ENCODE measurements at regions not wholly inside any gene's neighbourhood (a gene's known extent, or its start where the extent isn't known, plus 50 kb on each side); places are given as distances from the start of the nearest gene placed in this dataset.

DNA sequence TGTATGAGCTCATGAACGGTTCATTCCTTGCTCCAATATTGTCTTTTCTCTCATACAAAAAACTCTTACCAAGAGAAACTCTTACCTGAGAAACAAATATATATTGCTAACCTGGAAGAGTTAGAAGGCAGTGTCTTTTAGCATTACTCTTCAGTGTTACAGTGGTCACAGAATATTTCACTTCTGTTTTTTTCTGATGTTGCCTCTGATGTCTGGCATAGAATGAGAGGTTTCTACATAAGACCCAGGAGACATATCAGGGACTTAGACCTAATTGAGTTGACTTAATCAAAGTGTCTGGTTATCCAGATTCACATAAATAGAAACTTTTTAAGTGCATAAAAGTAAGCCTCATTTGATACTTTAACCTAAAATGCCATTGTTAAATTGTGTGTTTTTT lies 923.8 kb downstream of the TTLL7 start:
- no peak for DNase-seq (ENCODE audit: low read depth)
- TF ChIP-seq, protein P1, sequence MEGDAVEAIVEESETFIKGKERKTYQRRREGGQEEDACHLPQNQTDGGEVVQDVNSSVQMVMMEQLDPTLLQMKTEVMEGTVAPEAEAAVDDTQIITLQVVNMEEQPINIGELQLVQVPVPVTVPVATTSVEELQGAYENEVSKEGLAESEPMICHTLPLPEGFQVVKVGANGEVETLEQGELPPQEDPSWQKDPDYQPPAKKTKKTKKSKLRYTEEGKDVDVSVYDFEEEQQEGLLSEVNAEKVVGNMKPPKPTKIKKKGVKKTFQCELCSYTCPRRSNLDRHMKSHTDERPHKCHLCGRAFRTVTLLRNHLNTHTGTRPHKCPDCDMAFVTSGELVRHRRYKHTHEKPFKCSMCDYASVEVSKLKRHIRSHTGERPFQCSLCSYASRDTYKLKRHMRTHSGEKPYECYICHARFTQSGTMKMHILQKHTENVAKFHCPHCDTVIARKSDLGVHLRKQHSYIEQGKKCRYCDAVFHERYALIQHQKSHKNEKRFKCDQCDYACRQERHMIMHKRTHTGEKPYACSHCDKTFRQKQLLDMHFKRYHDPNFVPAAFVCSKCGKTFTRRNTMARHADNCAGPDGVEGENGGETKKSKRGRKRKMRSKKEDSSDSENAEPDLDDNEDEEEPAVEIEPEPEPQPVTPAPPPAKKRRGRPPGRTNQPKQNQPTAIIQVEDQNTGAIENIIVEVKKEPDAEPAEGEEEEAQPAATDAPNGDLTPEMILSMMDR (conservative IDR thresholded peaks at IDR 0.05; ENCODE audit: low read length), result no peak
- H3K4me3 ChIP-seq (ENCODE audit: low read length), result no peak overlapping the region

DNA sequence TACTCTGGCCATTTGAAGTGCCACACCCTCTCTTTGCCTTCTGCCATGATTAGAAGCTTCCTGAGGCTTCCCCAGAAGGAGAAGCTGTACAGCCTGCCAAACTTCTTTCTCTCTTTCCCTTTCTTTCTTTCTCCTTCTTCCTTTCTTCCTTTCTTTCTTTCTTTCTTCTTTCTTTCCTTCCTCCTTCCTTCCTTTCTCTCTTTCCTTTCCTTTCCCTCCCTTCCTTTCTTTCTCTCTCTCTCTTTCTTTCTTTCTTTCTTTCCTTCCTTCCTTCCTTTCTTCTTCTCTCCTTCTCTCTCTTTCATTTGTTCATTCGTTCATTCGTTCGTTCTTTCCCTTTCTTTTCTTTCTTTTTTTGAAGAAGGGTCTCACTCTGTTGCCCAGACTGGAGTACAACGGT lies 931.0 kb downstream of the TTLL7 start:
- DNase-seq (ENCODE audit: low read depth), result no peak
- H3K4me3 ChIP-seq (ENCODE audit: low read length), result no peak overlapping the region
- TF ChIP-seq, protein P1 (conservative IDR thresholded peaks at IDR 0.05; ENCODE audit: low read length), result no peak

DNA sequence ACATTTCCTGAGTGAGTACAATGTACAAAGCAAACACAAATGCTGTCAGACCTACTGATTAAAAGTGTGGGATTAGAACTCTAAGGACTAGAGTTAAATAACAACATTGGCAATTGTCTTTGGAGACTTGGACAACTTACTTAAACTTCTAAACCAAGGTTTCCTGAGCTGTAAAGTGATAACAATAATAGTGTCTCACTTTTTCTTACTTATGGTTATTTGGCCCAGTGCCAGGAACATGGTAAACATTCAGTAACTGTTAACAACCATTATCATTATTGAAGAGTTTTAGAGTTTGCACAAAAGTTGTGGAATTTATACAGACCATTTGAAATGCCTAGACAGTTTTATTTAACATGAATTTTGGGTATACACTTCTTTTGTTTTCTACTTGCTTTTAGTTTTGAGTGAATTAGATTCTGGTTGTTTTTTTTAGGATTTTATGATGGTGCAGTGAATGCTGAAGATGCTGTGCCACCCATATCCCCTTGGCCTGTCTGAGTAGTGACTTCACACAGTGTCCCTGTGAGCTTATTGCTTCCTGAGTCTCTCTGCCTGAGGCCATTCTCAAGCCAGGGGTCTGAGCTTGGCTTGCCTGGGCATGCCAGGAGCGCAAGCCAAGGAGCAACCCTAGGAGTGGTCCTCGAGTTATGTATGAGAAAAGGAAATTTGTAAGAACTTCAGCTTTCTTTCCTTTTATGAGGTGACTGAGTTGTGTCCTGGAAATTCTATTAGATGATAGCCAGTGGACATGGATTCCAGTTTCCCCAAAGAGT lies 932.8 kb downstream of the TTLL7 start:
- TF ChIP-seq, protein P1 (conservative IDR thresholded peaks at IDR 0.05; ENCODE audit: low read length), result no peak
- no peak for DNase-seq (ENCODE audit: low read depth)
- H3K4me3 ChIP-seq (ENCODE audit: low read length), result no peak overlapping the region

DNA sequence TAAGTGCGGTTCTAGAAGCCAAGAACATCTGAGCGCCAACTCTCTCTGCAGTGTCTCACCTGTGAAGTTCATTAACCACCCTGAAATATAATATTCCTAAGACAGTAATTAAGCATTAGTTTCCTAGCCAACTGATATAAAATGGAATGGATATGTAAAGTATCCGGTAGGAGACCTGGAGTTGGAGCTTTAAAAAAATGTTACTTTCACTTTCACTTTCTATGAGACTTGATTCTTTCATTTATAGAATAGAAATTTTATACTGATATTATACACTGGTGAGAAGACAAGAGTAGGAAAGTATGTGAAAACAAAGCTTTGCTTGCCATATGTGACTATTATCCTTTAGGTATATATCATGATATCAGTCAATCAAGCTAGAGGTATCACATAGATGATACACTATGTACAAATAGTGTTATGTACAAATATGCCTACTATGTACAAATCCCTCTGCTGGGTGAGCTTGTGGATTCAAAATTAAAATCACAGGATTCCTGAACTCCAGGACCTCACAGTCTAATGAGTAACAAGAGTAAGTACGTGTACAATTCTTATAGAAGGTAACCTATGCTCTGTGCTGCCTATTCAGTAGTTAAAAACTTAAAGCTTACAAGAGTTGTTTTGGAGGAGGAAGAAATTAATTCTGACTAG lies 934.2 kb downstream of the TTLL7 start:
- no peak for DNase-seq (ENCODE audit: low read depth)
- TF ChIP-seq, protein P1 (conservative IDR thresholded peaks at IDR 0.05; ENCODE audit: low read length), result no peak
- H3K4me3 ChIP-seq (ENCODE audit: low read length), result peak overlapping the region; percentile 27

DNA sequence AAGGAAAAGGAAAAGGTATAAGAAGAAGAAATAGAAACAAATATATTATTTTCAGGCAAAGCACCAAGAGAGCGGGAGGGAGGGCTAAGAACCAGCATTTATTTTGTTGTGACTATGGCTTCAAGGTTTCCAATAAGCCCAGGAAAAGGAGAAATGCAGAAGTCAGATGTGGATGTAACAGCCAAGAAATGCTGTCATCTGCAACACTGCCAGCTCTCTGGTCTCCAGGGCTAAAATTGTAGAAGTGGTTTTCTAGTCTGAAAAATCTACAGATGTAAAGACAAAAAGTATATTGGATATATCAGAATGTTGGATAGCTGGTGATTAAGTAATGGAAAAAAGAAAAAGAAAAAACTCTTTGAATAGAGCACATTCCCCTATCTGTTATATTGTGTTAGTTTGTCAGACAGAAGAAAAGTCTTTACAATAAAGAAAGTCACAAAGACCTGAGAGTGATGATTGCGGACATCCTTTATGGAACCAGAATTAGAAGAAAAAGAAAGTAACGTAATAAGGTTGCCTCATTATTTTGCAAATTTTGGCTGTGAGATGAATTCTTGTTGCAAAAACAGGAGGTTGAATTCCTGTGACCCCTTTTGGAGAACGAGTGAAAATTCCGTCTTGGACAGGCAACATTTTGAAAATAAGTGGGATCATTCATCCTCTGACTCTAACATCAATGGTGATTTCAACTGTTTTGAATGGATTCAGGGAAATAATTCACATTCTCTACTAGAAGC lies 938.1 kb downstream of the TTLL7 start:
- DNase-seq (ENCODE audit: low read depth), result no peak
- TF ChIP-seq, protein P1 (conservative IDR thresholded peaks at IDR 0.05; ENCODE audit: low read length), result no peak
- no peak overlapping the region for H3K4me3 ChIP-seq (ENCODE audit: low read length)

DNA sequence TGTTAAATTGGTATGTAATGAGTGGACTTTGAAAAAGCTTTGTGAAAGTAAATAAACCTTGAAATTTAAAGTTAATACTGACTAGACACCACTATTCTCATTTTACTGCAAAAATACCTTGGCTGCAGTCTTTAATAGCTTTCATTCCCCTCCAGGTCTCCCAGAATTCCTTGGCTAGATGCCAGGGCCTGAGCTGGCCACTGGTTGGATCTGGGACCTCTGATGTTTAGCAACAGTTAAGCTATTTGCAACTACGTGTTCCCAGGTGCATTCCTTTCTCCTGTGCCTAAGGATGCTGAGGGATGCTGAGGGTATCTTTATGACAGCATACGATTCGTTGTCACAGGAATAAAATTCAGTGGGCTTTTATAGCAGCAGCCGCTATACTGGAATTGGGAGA lies 938.7 kb downstream of the TTLL7 start:
- no peak for DNase-seq (ENCODE audit: low read depth)
- TF ChIP-seq, protein P1 (conservative IDR thresholded peaks at IDR 0.05; ENCODE audit: low read length), result no peak

More for the DNA sequence above, 938.7 kb downstream of the TTLL7 start:
- no peak overlapping the region for H3K4me3 ChIP-seq (ENCODE audit: low read length)
